ENCODE measurements at regions not wholly inside any gene's neighbourhood (a gene's known extent, or its start where the extent isn't known, plus 50 kb on each side); places are given as distances from the start of the nearest gene placed in this dataset.

- DNase-seq (ENCODE audit: insufficient read length, low spot score) = no peak
- no peak for FAIRE-seq
- no peak for TF ChIP-seq POLR2A (IDR thresholded peaks at IDR 0.05; ENCODE audit: low read depth, low read length)
- no peak for TF ChIP-seq POLR2AphosphoS5 (IDR thresholded peaks at IDR 0.05; ENCODE audit: low read depth, low read length)
- no peak for TF ChIP-seq PAX5 (IDR thresholded peaks at IDR 0.05; ENCODE audit: insufficient read depth, low read length, severe bottlenecking)
- TF ChIP-seq TAF1 (IDR thresholded peaks at IDR 0.05; ENCODE audit: low read depth, low read length) = no peak
- no peak for TF ChIP-seq POU2F2 (IDR thresholded peaks at IDR 0.05; ENCODE audit: low read depth, low read length)
- TF ChIP-seq SPI1 (IDR thresholded peaks at IDR 0.05; ENCODE audit: low read depth, low read length) = no peak
Measured at GRCh38 chr2:180343528-180344345, 336.6 kb upstream of the CWC22 start.

- DNase-seq (ENCODE audit: insufficient read length, low spot score) (no peak), FAIRE-seq (no peak)
- TF ChIP-seq PAX5 (IDR thresholded peaks at IDR 0.05; ENCODE audit: insufficient read depth, low read length, severe bottlenecking) (no peak), POLR2AphosphoS5 (IDR thresholded peaks at IDR 0.05; ENCODE audit: low read depth, low read length) (no peak), POU2F2 (IDR thresholded peaks at IDR 0.05; ENCODE audit: low read depth, low read length) (no peak), SPI1 (IDR thresholded peaks at IDR 0.05; ENCODE audit: low read depth, low read length) (no peak), POLR2A (IDR thresholded peaks at IDR 0.05; ENCODE audit: low read depth, low read length) (no peak), TAF1 (IDR thresholded peaks at IDR 0.05; ENCODE audit: low read depth, low read length) (no peak)
Measured at GRCh38 chr2:180337136-180337535, 330.0 kb upstream of the CWC22 start.

GRCh38 chr2:180336550-180336949, 329.5 kb upstream of the CWC22 start:
- DNase-seq (ENCODE audit: insufficient read length, low spot score) = no peak
- FAIRE-seq = no peak
- no peak for TF ChIP-seq PAX5 (IDR thresholded peaks at IDR 0.05; ENCODE audit: insufficient read depth, low read length, severe bottlenecking)
- no peak for TF ChIP-seq TAF1 (IDR thresholded peaks at IDR 0.05; ENCODE audit: low read depth, low read length)
- no peak for TF ChIP-seq POU2F2 (IDR thresholded peaks at IDR 0.05; ENCODE audit: low read depth, low read length)
- TF ChIP-seq POLR2A (IDR thresholded peaks at IDR 0.05; ENCODE audit: low read depth, low read length) = no peak
- TF ChIP-seq SPI1 (IDR thresholded peaks at IDR 0.05; ENCODE audit: low read depth, low read length) = no peak
- TF ChIP-seq POLR2AphosphoS5 (IDR thresholded peaks at IDR 0.05; ENCODE audit: low read depth, low read length) = no peak

- FAIRE-seq = no peak
- peak; percentile 99 for TF ChIP-seq SPI1 (IDR thresholded peaks at IDR 0.05; ENCODE audit: low read depth, low read length)
- no peak for TF ChIP-seq POLR2AphosphoS5 (IDR thresholded peaks at IDR 0.05; ENCODE audit: low read depth, low read length)
- TF ChIP-seq POU2F2 (IDR thresholded peaks at IDR 0.05; ENCODE audit: low read depth, low read length) = no peak
- DNase-seq (ENCODE audit: insufficient read length, low spot score) = peak; percentile 1
Measured at GRCh38 chr2:180334514-180334913, 327.4 kb upstream of the CWC22 start.

GRCh38 chr2:180328795-180329422, 321.8 kb upstream of the CWC22 start:
- no peak for DNase-seq (ENCODE audit: insufficient read length, low spot score)
- no peak for FAIRE-seq
- TF ChIP-seq POLR2AphosphoS5 (IDR thresholded peaks at IDR 0.05; ENCODE audit: low read depth, low read length) = no peak
- TF ChIP-seq PAX5 (IDR thresholded peaks at IDR 0.05; ENCODE audit: insufficient read depth, low read length, severe bottlenecking) = no peak
- no peak for TF ChIP-seq SPI1 (IDR thresholded peaks at IDR 0.05; ENCODE audit: low read depth, low read length)
- TF ChIP-seq POU2F2 (IDR thresholded peaks at IDR 0.05; ENCODE audit: low read depth, low read length) = no peak
- no peak for TF ChIP-seq TAF1 (IDR thresholded peaks at IDR 0.05; ENCODE audit: low read depth, low read length)
- no peak for TF ChIP-seq POLR2A (IDR thresholded peaks at IDR 0.05; ENCODE audit: low read depth, low read length)

- DNase-seq (ENCODE audit: insufficient read length, low spot score) = no peak
- no peak for FAIRE-seq
- TF ChIP-seq TAF1 (IDR thresholded peaks at IDR 0.05; ENCODE audit: low read depth, low read length) (no peak), POLR2AphosphoS5 (IDR thresholded peaks at IDR 0.05; ENCODE audit: low read depth, low read length) (no peak), SPI1 (IDR thresholded peaks at IDR 0.05; ENCODE audit: low read depth, low read length) (no peak), PAX5 (IDR thresholded peaks at IDR 0.05; ENCODE audit: insufficient read depth, low read length, severe bottlenecking) (no peak), POLR2A (IDR thresholded peaks at IDR 0.05; ENCODE audit: low read depth, low read length) (no peak), POU2F2 (IDR thresholded peaks at IDR 0.05; ENCODE audit: low read depth, low read length) (no peak)
Measured at GRCh38 chr2:180327185-180327584, 320.1 kb upstream of the CWC22 start.

- no peak for DNase-seq (ENCODE audit: insufficient read length, low spot score)
- no peak for FAIRE-seq
- no peak for TF ChIP-seq POLR2AphosphoS5 (IDR thresholded peaks at IDR 0.05; ENCODE audit: low read depth, low read length)
- no peak for TF ChIP-seq POU2F2 (IDR thresholded peaks at IDR 0.05; ENCODE audit: low read depth, low read length)
- no peak for TF ChIP-seq POLR2A (IDR thresholded peaks at IDR 0.05; ENCODE audit: low read depth, low read length)
- no peak for TF ChIP-seq SPI1 (IDR thresholded peaks at IDR 0.05; ENCODE audit: low read depth, low read length)
- TF ChIP-seq PAX5 (IDR thresholded peaks at IDR 0.05; ENCODE audit: insufficient read depth, low read length, severe bottlenecking) = no peak
- TF ChIP-seq TAF1 (IDR thresholded peaks at IDR 0.05; ENCODE audit: low read depth, low read length) = no peak
Measured at GRCh38 chr2:180325416-180326120, 318.5 kb upstream of the CWC22 start.

- no peak for TF ChIP-seq POLR2AphosphoS5 (IDR thresholded peaks at IDR 0.05; ENCODE audit: low read depth, low read length)
- TF ChIP-seq POLR2A (IDR thresholded peaks at IDR 0.05; ENCODE audit: low read depth, low read length) = no peak
- no peak for TF ChIP-seq PAX5 (IDR thresholded peaks at IDR 0.05; ENCODE audit: insufficient read depth, low read length, severe bottlenecking)
- TF ChIP-seq POU2F2 (IDR thresholded peaks at IDR 0.05; ENCODE audit: low read depth, low read length) = no peak
- no peak for TF ChIP-seq TAF1 (IDR thresholded peaks at IDR 0.05; ENCODE audit: low read depth, low read length)
- no peak for TF ChIP-seq SPI1 (IDR thresholded peaks at IDR 0.05; ENCODE audit: low read depth, low read length)
- DNase-seq (ENCODE audit: insufficient read length, low spot score) = no peak
- FAIRE-seq = no peak
Measured at GRCh38 chr2:180324182-180324581, 317.1 kb upstream of the CWC22 start.

GRCh38 chr2:180322781-180323180, 315.7 kb upstream of the CWC22 start:
- TF ChIP-seq SPI1 (IDR thresholded peaks at IDR 0.05; ENCODE audit: low read depth, low read length) = no peak
- TF ChIP-seq PAX5 (IDR thresholded peaks at IDR 0.05; ENCODE audit: insufficient read depth, low read length, severe bottlenecking) = no peak
- no peak for TF ChIP-seq POU2F2 (IDR thresholded peaks at IDR 0.05; ENCODE audit: low read depth, low read length)
- no peak for TF ChIP-seq POLR2AphosphoS5 (IDR thresholded peaks at IDR 0.05; ENCODE audit: low read depth, low read length)
- TF ChIP-seq TAF1 (IDR thresholded peaks at IDR 0.05; ENCODE audit: low read depth, low read length) = no peak
- no peak for TF ChIP-seq POLR2A (IDR thresholded peaks at IDR 0.05; ENCODE audit: low read depth, low read length)
- no peak for DNase-seq (ENCODE audit: insufficient read length, low spot score)
- no peak for FAIRE-seq
